ENCODE measurements at regions not wholly inside any gene's neighbourhood (a gene's known extent, or its start where the extent isn't known, plus 50 kb on each side); places are given as distances from the start of the nearest gene placed in this dataset.

DNA sequence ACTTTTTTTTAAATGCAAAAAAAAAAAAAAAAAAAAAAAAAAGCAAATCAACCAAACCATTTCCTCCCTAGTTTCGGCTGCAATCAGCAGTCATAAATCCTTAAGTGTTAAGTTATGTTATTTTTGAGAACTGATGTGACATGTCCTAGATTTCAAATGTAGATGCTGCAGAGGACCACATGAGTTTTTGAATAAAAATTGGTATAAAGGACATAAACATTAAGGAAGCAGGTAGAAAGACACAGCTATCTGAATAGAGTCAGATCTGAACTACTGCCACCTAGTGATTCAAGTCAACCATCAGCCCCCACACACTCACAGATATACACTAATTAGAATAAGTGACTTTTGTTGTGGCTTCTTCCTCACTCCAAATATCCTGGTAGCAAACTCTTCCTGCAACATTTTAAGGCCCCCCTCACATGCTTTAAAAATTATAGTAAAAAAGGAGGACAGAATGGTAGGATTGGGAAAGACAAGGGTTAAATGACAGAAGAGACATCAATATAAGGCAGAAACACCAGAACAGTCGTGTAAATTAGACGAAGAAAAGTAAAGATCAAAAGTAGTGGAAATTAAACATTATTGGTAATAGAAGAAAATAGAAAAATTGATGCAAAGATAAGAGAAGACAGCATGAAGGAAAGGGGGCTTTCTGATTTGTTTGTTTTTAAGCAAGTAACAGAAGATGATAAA lies 394.5 kb upstream of the ATP2B1 start:
- Histone ChIP-seq H3K9ac (ENCODE audit: low read length) (no peak overlapping the region), H3K4me1 (ENCODE audit: low read length) (no peaks in the 10 kb centered on the region), H2AFZ (ENCODE audit: low read length) (no peak overlapping the region), H3K9me3 (replicated peaks; ENCODE audit: insufficient read depth, low read length) (no peaks in the 10 kb centered on the region), H3K27ac (ENCODE audit: low read length) (no peak overlapping the region), H3K36me3 (replicated peaks; ENCODE audit: insufficient read depth, low read length) (no peaks in the 10 kb centered on the region), H3K79me2 (ENCODE audit: low read length) (no peaks in the 10 kb centered on the region), H4K20me1 (ENCODE audit: insufficient read depth, low read length) (no peaks in the 10 kb centered on the region), H3K4me2 (ENCODE audit: low read depth, low read length) (no peak overlapping the region), H3K27me3 (replicated peaks; ENCODE audit: insufficient read depth, low read length) (no peaks in the 10 kb centered on the region), H3K9me2 (replicated peaks; ENCODE audit: insufficient read depth, low read length) (no peaks in the 10 kb centered on the region), H3F3A (ENCODE audit: insufficient read depth, low read length) (no peaks in the 10 kb centered on the region), H3K4me3 (ENCODE audit: low read length) (no peak overlapping the region)
- TF ChIP-seq, protein P1, sequence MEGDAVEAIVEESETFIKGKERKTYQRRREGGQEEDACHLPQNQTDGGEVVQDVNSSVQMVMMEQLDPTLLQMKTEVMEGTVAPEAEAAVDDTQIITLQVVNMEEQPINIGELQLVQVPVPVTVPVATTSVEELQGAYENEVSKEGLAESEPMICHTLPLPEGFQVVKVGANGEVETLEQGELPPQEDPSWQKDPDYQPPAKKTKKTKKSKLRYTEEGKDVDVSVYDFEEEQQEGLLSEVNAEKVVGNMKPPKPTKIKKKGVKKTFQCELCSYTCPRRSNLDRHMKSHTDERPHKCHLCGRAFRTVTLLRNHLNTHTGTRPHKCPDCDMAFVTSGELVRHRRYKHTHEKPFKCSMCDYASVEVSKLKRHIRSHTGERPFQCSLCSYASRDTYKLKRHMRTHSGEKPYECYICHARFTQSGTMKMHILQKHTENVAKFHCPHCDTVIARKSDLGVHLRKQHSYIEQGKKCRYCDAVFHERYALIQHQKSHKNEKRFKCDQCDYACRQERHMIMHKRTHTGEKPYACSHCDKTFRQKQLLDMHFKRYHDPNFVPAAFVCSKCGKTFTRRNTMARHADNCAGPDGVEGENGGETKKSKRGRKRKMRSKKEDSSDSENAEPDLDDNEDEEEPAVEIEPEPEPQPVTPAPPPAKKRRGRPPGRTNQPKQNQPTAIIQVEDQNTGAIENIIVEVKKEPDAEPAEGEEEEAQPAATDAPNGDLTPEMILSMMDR (IDR thresholded peaks at IDR 0.05; ENCODE audit: low read length), result peak; percentile 52
- TF ChIP-seq EZH2phosphoT487 (IDR thresholded peaks at IDR 0.05; ENCODE audit: low read length), result no peak
- peak; percentile 61 for DNase-seq

DNA sequence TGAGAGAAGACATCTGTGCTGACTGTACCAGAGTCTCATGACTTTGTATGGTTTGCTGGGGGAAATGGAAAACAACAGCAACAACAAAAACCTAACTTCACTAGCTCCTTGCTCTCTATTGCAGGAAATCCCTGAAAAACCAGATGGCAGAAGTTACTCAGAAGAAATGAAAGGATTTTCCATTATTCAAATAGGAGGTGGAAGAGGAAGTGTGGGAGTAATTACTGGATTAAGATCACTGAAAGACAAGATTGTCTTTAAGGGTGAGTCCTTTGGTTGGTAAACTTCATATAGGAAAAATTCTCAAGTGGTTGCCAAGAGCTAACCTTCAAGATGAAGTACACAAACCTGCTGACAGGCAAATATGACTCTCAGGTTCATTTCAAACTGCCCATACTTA lies 391.9 kb upstream of the ATP2B1 start:
- Histone ChIP-seq H3K9me2 (replicated peaks; ENCODE audit: insufficient read depth, low read length) (no peaks in the 10 kb centered on the region), H3K9me3 (replicated peaks; ENCODE audit: insufficient read depth, low read length) (no peaks in the 10 kb centered on the region), H3K9ac (ENCODE audit: low read length) (no peak overlapping the region), H3K4me3 (ENCODE audit: low read length) (no peak overlapping the region), H3F3A (ENCODE audit: insufficient read depth, low read length) (no peaks in the 10 kb centered on the region), H3K36me3 (replicated peaks; ENCODE audit: insufficient read depth, low read length) (no peaks in the 10 kb centered on the region), H4K20me1 (ENCODE audit: insufficient read depth, low read length) (no peaks in the 10 kb centered on the region), H3K4me1 (ENCODE audit: low read length) (no peaks in the 10 kb centered on the region), H3K27ac (ENCODE audit: low read length) (no peak overlapping the region), H3K4me2 (ENCODE audit: low read depth, low read length) (no peak overlapping the region), H3K27me3 (replicated peaks; ENCODE audit: insufficient read depth, low read length) (no peaks in the 10 kb centered on the region), H2AFZ (ENCODE audit: low read length) (no peak overlapping the region), H3K79me2 (ENCODE audit: low read length) (no peaks in the 10 kb centered on the region)
- no peak for TF ChIP-seq EZH2 (optimal IDR thresholded peaks at IDR 0.05; ENCODE audit: low read depth, low read length)
- DNase-seq, result no peak

DNA sequence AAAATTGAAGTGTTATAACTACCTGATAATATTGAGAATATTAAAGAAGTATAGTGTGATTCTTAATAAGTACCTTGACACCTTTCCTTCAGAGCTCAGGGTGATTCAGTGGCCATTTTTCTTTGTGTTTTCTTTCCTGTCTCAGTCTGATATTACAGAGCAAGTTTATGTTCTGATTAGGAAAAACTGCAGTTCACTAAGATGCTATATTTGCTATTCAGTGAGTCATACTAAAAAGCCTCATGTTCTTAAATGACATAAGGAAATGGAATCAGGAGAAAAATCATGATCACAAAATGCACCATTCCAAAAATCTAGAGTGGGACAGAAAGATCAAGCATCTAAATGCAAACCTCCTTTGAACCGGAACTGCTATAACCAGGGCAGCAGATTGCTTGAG lies 390.6 kb upstream of the ATP2B1 start:
- Histone ChIP-seq H3K27ac (ENCODE audit: low read length) (no peak overlapping the region), H3K4me1 (ENCODE audit: low read length) (no peaks in the 10 kb centered on the region), H3K4me3 (ENCODE audit: low read length) (no peak overlapping the region), H3F3A (ENCODE audit: insufficient read depth, low read length) (no peaks in the 10 kb centered on the region), H3K79me2 (ENCODE audit: low read length) (no peaks in the 10 kb centered on the region), H2AFZ (ENCODE audit: low read length) (no peak overlapping the region), H3K36me3 (replicated peaks; ENCODE audit: insufficient read depth, low read length) (no peaks in the 10 kb centered on the region), H4K20me1 (ENCODE audit: insufficient read depth, low read length) (no peaks in the 10 kb centered on the region), H3K27me3 (replicated peaks; ENCODE audit: insufficient read depth, low read length) (no peaks in the 10 kb centered on the region), H3K4me2 (ENCODE audit: low read depth, low read length) (no peak overlapping the region), H3K9ac (ENCODE audit: low read length) (no peak overlapping the region), H3K9me3 (replicated peaks; ENCODE audit: insufficient read depth, low read length) (no peaks in the 10 kb centered on the region), H3K9me2 (replicated peaks; ENCODE audit: insufficient read depth, low read length) (no peaks in the 10 kb centered on the region)
- TF ChIP-seq EZH2phosphoT487 (IDR thresholded peaks at IDR 0.05; ENCODE audit: low read length) (no peak), EZH2 (optimal IDR thresholded peaks at IDR 0.05; ENCODE audit: low read depth, low read length) (no peak)
- TF ChIP-seq, protein P1 (IDR thresholded peaks at IDR 0.05; ENCODE audit: low read length), result no peak
- no peak for DNase-seq

DNA sequence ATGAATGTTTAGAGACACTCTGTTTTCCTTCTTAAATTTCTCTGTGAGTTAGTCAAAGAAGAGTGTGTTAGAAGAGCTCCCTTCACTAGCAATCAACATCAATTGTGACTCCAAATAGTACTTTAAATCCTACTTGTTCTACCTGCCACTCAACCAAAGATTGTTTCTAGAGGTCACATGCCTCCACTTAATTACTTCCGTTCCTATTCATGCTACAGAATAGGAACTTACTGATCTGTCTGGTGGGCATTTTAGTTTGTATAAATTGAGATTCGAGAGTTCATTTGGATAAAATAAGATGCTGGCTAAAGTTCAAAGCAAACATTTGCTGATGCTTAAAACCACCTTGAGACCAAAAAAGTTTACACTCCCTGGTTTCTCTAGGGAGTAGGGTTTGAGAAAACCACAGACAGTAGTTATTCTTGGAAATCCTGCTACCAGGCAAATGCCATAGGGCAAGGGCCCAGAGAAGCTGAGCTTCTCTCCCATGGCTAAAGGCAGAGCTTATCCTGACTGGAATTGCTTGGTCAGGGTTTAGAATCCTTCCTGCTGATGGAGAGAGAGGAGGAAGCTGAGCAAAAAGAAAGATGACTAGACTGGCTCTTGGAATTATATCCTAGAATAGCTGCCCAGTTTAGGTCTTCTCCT lies 389.6 kb upstream of the ATP2B1 start:
- no peaks in the 10 kb centered on the region for H3K9me3 ChIP-seq (replicated peaks; ENCODE audit: insufficient read depth, low read length)
- H3K9me2 ChIP-seq (replicated peaks; ENCODE audit: insufficient read depth, low read length), result no peaks in the 10 kb centered on the region
- H3K9ac ChIP-seq (ENCODE audit: low read length), result no peak overlapping the region
- no peak for DNase-seq
- H4K20me1 ChIP-seq (ENCODE audit: insufficient read depth, low read length), result no peaks in the 10 kb centered on the region
- H3K36me3 ChIP-seq (replicated peaks; ENCODE audit: insufficient read depth, low read length), result no peaks in the 10 kb centered on the region
- H2AFZ ChIP-seq (ENCODE audit: low read length), result no peak overlapping the region
- H3K4me2 ChIP-seq (ENCODE audit: low read depth, low read length), result no peak overlapping the region
- no peak overlapping the region for H3K27ac ChIP-seq (ENCODE audit: low read length)
- H3F3A ChIP-seq (ENCODE audit: insufficient read depth, low read length), result no peaks in the 10 kb centered on the region
- no peaks in the 10 kb centered on the region for H3K27me3 ChIP-seq (replicated peaks; ENCODE audit: insufficient read depth, low read length)
- TF ChIP-seq EZH2 (optimal IDR thresholded peaks at IDR 0.05; ENCODE audit: low read depth, low read length) (no peak), EZH2phosphoT487 (IDR thresholded peaks at IDR 0.05; ENCODE audit: low read length) (no peak)
- TF ChIP-seq, protein P1 (IDR thresholded peaks at IDR 0.05; ENCODE audit: low read length), result no peak
- H3K4me1 ChIP-seq (ENCODE audit: low read length), result no peaks in the 10 kb centered on the region
- no peaks in the 10 kb centered on the region for H3K79me2 ChIP-seq (ENCODE audit: low read length)
- no peak overlapping the region for H3K4me3 ChIP-seq (ENCODE audit: low read length)
